EL (cell line): ENCODE measurements at regions not wholly inside any gene's neighbourhood (a gene's known extent, or its start where the extent isn't known, plus 50 kb on each side); places are given as distances from the start of the nearest gene placed in this dataset.
A peak's percentile ranks its signal among the peaks of the same experiment; 100 is the strongest.

Experiments used
- DNase-seq: peaks from one replicate; pipeline ENCODE4 v3.0.0-alpha.2; 2016

DNA sequence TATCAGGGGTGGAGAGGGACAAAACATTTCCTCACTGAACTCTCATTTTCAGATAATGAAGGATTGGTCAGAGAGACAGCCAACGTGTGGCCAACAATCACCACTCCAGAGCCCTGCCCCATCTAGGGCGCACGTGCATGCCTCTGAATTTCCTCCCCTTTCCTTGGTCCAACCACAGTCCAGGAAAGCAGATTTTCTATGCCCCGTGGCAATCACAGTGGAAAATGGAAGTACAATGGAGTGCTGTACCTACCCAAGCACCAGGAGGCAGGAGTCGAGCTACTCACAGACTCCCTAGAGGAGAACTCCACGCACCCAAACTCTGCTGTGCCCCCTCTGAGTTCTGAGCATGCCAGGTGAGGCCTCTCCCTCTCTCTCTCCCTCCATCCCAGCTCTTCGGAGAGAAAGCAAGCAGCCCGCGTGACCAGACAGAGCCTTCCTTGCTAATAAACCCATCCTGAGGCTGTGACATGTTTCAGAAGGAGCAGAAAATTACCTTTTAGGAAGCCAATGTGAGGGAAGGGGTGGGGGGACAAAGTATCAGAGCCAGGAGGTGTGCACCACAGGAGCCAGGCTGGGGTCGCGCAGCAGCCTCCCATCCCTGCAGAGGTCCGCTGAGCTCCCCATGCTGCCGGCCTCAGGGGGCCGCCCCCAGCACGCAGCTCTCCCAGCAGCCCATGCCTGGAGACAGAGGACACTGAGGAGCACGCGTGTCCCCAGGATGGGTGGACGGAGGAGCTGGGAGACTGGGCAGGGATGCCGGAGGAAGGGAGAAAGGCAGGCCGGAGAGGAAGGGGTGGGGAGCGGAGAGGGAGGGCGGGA is 73.4 kb downstream of the PITPNM2 start:
- no peak for DNase-seq

DNA sequence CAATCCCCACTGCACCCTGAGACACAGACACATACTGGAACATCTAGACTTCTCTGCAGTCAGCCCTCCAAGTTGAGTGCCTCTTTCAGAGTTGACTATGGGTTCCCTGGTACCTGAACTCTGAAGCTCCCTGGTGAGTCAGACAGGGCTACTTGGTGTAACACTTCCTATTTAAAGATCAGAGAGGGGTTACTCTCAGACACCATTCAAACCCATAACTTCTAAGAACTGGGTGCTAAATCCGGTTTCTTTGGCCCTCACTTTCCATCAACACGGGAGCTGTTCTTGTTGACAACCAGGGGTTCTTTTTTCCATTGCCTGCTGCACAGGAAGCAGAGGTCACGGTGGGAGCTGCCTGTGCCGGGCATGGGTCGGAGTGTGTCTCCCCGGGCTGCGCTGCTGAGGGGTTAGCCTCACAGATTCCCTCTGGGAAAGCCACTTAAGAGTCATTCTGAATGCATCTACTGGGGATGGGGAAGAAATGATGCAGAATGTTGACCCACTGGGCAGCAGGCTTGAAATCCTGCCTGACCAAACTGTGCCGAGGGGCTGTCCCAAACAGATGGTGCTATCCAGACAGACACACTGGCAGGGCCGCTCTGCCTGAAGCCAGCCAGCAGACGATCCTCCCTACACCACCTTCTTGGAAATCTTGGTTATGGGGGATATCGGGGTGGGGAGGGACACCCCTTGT is 74.1 kb downstream of the PITPNM2 start:
- peak; percentile 12 for DNase-seq

DNA sequence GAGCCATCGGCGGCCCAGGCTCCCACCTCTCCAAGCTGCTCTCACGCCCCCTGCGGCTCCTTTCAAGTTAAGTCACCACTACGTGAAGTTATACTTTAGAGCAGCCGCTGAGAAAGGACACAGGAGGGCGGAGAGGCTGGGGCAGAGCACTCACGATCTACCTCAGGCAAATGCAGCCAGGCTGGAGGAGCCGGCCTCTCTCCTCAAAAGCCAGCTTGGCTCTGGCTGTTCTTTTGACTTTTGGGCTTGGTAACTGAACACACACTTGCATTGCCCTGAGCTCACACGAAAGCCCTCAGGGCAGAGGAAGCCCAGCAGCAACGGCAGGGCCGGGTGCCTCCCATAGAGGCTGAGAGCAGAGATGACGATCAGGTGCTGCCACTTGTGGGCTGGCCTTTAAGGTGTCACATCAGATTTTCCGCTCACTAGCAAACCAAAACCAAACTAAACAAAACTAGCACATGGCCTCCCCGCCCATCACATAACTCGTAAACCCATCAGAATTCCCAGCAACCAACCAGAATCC is 75.2 kb downstream of the PITPNM2 start:
- DNase-seq = peak; percentile 35

DNA sequence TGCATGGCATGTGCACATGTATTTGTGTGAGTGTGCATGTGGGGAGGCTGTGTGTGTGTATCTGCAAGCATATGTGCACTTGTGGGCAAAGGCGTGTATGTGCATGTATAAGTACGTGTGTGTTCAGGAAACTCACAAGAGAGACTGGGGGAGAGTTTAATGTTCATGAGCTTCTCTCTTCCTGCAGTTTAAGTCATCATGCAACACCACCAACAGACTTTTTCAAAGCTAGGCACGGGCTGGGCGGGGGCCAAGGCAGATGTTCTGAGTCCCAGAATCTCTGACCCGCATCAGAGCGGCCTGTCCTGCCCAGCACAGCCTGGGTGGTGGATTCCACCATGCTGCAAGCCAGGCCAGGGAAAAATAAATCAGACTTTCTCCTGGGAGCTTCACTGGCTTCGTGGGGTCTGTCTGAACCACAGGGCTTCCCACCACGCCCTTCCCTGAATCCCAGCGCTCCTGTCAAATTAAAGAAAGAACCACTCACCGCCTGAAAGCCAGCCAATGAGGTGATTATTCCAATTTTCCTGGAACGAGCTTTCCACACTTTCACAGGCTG is 75.7 kb downstream of the PITPNM2 start:
- DNase-seq = no peak

DNA sequence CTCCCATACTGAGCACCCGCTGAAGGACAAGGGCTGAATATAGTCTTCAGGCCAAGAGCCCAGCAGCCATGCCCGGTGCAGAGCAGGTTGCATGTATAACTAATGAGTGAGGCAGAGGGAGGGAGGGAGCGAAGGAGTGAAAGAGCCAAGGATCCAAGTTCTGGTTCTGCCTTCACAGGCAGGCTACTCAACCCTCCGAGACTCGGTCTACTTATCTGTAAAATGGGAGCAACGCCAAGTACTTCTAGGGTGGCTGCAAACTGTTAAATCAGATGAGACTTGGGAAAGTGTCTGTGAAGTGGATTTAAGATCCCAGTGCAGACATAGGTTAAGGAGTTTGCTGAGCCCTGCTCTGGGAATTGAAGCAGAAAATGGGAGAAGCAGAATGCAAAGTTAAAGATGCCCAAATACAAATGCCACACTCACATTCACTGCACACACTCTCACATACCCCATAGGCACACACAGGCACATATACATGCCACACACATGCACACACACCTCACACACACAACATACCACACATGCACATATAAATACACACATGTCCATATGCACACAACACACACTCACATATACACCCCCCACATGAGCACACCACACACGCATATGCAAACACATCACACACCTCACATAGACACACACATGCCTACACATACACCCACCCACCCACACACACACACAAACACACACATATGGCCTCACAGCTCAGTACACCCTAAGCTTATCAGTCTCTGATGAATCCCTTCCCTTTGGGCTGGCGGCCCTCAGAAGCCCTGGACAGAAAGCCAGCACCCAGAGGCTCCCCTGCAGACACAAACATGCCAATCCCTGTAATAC is 76.7 kb downstream of the PITPNM2 start:
- DNase-seq = no peak

DNA sequence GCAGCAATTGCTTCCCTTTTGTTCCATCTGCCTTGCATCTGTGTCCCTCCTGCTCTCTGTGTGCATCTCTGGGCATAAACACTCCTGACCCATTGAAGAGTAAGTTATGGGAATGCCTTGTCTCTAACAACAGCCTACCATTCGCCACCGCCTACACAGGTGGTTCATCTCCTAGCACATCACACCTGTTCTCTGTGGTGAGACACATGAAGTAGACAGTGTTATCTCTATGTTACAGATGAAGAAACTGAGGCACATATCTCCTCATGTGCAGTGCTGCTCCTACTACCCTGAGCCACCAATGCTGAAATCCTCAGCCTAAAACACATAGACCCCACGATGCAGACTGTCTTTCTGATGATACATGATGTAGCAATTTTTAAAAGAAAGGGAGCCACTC is 77.6 kb downstream of the PITPNM2 start:
- DNase-seq = no peak

DNA sequence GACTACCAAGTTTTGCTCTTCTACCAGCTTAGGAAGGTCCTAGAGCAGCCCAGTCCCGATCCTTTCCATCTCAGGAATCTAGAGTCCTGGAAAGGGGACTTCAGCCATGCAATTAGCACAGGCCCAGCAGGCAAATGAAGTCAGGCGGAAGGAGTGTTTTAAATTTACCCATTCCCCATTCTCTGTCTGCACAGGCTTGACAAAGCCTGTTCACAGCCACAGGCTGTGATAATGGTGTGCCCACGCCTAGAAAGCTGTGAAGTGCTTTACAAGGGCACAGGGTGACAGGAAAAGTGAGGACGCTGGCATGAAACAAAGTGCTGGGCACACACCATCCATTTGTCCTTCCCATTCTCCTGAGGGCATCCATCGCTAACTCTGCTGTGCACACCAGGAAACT is 79.0 kb downstream of the PITPNM2 start:
- no peak for DNase-seq

DNA sequence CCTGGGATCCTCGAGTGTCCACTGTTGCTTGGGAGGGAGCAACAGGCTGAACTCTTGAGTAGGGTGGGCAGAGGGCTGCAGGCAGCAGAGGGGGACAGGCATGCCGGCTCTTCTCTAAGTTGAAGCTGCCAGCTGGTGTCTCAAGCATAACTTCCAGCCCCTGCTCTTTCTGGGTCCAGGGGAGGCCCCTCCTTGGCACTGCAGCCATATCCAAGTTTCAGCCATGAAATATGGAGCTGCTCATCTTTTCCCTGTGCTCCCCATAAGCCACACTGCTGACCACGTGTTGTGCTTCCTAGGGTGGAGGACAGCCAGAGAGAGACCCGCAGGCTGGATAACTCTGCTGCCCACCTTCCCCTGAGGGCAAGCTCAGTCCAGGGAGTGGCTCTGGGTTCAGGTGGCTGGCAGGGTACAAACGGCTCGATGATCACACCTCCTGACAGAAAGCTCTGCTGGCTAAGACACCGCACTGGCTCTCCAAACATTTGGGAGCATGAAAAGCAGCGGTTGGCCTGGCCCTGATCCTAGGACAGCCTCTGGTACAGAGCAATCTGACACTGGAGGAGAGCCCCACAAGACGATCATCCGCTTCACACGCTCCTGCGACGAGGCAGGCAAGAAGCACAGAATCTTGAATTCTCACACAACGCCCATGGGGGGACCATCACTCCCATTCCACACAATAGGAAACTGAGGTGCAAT is 79.6 kb downstream of the PITPNM2 start:
- no peak for DNase-seq

DNA sequence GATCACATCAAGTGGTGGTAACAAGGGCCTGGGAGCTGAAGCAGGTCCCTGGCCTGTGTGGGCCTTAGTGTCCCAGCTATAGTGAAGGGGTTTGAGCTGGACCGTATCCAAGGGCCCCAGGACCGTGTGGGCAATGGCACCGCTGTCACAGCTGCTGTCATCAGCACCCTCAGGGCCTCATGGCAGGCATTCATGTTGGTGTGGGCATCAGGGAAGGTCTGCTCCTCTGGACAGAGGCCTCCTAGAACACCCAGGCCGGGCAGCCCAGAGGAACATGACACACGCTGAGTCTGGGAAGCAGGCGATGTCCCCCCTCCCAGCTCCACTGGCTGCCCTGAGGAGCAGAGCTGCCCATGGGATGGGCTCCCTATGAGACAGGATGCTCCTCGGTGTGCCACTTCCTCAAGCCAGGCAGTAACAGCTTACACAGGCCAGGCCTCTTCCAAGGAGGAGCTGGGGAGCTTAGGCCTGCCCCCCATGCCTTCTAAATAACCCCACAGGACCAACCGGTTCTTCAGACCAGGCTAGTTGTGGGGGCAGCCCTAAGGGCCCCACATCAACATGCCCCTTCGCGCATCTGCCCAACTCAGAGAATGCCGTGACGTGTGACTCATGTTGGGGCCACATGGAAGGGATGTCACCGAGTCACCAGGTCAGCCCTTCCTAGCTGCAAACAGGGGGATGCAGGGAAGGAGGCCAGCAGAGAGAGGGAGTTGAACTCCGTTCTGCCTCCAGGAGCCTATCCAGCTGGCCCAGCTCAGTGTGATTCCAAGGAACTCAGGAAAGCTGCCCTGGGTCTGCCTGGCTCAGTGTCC is 80.4 kb downstream of the PITPNM2 start:
- peak; percentile 18 for DNase-seq

DNA sequence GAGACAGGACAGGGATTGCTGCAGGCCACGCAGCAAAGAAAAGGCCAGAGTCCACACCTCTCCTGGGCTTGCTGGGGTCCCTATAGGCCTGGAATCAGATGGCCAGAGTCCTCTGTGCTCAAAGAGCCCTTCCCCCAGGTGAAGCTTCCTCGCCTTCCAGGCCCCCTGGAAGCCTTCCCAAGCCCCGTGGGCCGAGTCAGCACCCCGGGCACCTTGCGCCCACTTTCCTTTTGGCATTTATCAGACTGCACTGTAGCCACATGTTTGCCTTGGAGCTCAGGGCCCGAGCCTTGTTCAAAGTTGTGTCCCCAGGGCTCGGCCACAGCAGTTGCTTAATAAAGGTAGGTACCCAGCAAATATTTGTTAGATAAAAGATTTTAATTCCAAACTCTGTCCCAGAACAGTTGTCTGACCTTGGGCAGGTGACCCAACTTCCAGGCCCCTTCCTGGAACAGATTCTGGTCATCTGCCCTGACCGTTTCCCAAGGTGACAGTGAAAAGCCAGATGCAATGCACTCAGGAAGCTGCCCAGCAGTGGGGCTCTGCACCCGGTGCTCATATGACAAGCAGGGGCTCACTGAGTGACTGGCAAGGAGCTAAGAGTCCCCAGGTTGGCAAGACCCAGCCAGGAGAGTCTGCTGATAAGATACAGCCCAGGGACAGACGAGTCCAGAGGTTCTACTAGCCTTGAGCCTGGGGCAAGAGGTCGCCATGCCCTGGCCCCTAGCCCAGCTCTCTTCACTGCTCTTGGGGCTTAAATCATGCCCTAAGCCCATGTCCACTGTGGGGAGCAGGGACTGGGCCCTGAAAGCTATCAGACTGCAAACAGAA is 81.2 kb downstream of the PITPNM2 start:
- no peak for DNase-seq

DNA sequence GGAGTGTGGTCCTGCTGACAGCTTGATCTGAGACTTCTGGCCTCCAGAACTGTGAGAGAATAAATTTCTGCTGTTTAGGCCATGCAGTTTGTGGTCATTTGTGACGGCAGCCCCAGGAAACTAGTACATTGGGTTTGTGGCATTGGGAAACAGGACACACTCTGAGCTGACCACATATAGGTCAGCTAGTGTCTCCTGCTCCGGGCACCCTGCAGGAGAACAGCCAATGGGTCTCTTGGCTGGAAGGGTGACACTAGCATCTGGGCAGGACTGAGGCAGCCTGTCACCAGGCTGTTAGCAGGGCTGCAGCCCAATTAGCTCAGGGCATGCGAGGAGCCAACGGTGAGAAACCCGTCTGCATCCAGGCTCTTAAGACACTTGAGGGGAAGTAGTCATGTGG is 83.2 kb downstream of the PITPNM2 start:
- DNase-seq = no peak

DNA sequence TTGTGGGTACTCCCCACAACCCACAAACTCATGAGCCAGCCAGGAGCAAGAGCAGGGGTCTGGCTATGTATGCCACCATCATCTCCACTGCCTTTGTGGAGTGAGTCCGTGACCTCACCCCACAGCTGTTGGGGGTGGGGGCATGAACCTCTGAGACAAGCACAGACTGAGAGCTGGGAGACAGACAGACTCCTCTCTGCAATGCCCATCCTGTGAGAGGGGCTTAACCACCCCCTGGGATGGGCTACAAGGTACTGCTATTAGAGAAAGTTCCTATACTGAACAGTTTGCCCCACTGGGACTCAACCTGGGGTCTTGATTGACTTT is 84.5 kb downstream of the PITPNM2 start:
- no peak for DNase-seq

DNA sequence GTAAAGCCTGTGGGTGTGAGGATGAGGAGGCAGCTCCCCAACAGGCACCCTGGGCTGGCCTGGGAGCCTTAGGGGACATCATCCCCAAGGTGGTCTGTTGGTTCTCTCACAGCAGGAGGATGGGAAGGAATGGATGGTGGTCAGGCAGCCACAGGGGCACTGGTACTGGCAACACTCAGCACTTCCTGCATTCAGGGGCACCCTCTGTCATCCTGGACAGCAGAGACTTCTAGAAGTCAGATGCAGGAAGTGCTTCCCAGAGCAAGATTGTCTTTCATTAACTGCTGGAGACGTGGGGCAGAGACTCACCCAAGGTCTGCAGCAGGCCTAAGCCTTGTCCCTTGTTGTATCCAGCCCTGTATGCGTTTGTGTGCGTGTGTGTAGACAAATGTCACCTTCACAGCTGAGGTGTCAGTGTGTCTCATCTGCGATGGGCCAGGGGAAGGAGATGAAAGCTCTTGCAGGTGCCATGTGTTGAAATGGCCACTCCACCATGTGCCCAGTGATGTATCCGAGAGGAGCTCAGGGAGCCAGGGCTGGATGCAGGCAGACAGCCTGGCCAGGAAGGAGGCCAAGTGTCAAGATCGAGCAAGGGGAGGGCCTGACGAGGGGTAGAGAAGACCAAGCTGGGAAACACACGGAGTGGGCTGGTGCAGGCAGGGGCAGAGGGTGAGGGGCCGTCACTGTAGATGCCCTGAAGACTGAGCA is 85.1 kb downstream of the PITPNM2 start:
- DNase-seq = no peak

DNA sequence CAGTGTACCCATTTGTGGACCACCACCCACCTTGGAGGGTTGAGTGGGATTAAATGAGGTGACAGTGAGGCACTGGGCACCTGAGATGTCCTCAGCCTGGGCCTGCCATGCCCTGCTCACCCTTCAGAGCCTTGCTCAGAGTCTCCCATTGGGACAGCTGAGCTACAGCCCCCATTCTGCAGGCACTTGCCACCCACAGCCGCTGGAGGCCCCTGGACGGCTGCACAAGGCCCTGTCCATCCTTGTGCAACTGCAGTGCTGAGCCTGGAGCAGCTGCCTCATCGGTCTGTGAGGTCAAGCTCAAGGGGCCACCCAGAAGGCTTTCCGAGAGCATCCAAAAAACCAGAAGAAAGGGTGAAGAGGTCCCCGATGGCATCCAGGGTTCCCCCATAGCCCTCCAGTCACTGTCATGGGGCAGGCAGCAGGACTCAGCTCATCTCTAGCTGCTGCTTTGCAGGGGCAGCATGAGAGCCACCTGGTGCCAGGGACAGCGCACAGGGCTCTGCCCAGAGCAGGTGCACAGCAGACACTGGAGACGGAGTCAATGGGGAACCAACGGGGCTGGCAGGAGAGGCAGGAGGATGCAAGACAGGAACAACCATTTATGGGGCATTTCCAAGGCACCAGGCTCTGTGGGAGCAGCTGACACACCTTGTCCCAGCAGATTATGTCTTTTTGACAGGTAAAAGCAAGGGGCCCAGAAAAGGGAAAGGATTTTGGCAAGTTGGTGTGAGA is 84.6 kb downstream of the ARL6IP4 start:
- DNase-seq = no peak

DNA sequence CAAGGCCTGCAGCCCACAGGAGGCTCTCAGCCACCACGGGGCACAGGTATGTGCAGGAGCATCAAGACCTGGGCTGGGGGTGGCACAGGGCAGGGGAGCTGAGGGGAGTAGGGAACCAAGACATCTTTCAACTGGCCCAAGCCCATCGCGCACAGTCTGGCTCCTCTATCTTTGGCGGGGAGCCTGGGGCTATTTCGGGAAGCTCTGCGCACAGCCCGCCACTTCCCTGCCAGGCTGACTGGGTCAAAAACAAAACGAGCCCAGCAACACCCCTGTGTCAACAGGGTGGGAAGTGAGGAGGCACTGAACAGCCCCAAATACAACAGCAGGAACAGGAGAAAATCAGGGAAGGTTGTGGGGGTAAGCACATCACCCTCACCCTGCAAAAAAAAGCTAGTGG is 83.9 kb downstream of the ARL6IP4 start:
- DNase-seq = no peak

DNA sequence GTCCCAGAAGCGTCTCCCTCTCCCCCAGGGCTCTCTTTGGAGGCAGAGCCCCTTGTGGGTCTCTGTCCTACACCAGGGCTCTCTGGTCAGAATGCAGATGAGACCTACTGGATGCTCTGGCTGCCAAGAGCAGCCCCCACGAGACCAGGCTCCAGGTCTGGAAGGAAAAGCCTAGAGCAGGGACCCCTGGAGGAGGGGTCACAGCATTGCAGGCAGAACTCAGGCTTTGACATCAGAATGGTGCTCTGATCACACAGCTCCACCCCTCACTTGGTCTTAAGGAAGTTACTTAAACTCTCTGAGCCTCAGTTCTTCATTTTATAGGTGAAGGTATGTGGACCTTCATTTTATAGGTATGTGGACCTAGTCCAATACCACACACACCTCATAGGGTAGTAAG is 83.1 kb downstream of the ARL6IP4 start:
- peak; percentile 21 for DNase-seq

DNA sequence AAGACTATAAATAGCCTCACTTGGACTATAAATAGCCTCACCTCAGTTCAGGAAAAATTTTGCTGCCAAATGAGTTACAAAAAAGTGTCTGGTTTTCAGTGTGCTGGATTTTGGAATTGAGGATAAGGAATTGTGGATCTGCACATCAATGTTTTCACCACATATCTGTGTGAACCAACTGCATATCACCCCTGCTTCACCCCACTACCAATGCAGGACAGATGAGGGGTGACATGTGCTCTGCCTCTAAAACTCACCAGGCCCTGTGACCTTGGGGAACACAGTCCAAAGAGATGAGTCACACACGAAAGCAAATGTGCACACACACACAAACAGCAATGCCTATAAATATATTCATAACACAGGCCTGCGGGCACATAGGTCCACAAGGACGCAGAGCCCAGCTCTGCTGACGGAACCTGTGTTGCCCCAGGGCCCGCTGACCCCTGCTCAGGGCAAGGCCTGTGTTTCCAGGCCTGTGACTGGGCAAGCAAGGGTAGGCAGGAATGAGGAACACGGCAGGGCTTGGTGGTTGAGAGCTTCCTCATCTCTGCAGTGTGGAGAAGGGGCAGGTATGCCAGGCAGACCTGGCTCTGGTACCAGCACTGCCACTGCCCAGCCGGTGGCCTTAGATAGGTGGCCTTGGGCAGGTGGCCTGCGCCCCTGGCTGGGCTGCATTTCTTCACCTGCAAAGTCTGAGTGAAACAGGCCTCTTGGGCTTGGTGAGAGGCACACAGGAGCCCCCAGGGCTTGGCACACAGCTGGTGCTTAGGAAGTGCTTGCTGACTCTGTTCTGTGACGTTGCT is 82.4 kb downstream of the ARL6IP4 start:
- DNase-seq = peak; percentile 89

DNA sequence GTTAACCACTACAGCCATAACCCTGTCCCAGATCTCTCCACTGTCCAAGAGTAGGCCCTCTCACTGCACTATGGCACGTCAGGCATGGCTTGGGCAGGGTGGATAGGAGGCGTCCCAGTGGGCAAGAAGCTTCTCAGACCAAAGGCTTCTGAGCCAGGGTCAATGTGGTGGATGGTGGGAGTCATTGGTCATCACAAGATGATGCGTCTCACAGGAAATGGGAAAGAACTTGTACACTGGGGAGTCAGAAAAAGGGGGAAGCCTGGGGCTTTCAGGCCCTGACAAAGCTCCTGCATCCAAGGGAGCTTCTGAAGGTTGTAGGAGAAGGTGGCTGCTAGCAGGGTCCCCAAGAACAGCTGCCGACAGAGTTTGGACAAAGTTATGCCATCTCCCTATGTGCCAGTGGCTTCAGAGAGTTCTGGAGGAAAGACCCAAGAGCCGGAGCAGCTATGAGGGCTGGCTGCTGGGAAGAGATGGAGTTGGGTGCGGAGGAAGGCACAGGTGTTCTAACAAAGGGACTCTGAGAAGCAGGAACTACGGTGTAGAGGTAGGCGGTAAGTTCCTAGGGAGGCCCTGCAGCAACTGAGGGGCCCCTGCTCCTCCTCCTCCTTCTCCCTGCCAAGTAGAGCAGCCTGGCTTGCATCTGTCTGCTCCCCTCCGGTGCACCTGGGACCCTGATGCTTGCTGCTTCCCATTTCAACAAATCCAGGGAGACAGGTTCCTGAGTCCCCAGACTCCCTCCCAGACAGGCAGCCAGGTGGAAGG is 81.1 kb downstream of the ARL6IP4 start:
- DNase-seq = peak; percentile 25
